Liver (tissue), 7 donors: ENCODE measurements at regions not wholly inside any gene's neighbourhood (a gene's known extent, or its start where the extent isn't known, plus 50 kb on each side); places are given as distances from the start of the nearest gene placed in this dataset.

Source experiments
- DNase-seq: peaks from one replicate; pipeline ENCODE4 v3.0.0-alpha.2; 2017; ENCODE audit warnings: low spot score
- H3K27ac ChIP-seq, 2 donors: one replicate each; pipeline ENCODE4 v1.7.0; 2013; ENCODE audit warnings: inconsistent platforms in 2 of 2, low read length in 2 of 2, control low read depth in 1 of 2, low read depth in 1 of 2, mild to moderate bottlenecking in 1 of 2
- H3K27me3 ChIP-seq, 4 donors: one replicate each; pipeline versions ENCODE4 v1.6.1 to v1.7.0; 2013; ENCODE audit warnings: low read length in 3 of 4, inconsistent platforms in 1 of 4, mild to moderate bottlenecking in 1 of 4, moderate library complexity in 1 of 4; ENCODE audit not compliant: control insufficient read depth in 4 of 4, insufficient read depth in 4 of 4
- H3K36me3 ChIP-seq, 4 donors: one replicate each; pipeline versions ENCODE4 v1.6.1 to v1.7.0; 2013; ENCODE audit warnings: low read length in 3 of 4, mild to moderate bottlenecking in 3 of 4, low read depth in 1 of 4, moderate library complexity in 1 of 4; ENCODE audit not compliant: control insufficient read depth in 4 of 4, insufficient read depth in 3 of 4
- H3K4me1 ChIP-seq, 4 donors: one replicate each; pipeline versions ENCODE4 v1.6.1 to v1.7.0; 2013; ENCODE audit warnings: low read length in 3 of 4, mild to moderate bottlenecking in 3 of 4, moderate library complexity in 1 of 4; ENCODE audit not compliant: control insufficient read depth in 4 of 4, insufficient read depth in 4 of 4
- H3K4me3 ChIP-seq, 3 donors: one replicate each; pipeline versions ENCODE4 v1.6.1 to v1.7.0; 2013; ENCODE audit warnings: low read length in 3 of 3, control low read depth in 1 of 3, low read depth in 1 of 3, mild to moderate bottlenecking in 1 of 3
- H3K9ac ChIP-seq, 2 donors: one replicate each; pipeline ENCODE4 v1.7.0; 2013; ENCODE audit warnings: low read length in 2 of 2, mild to moderate bottlenecking in 2 of 2, moderate library complexity in 2 of 2, control low read depth in 1 of 2, low read depth in 1 of 2
- H3K9me3 ChIP-seq, 4 donors: one replicate each; pipeline versions ENCODE4 v1.6.1 to v1.7.0; 2013; ENCODE audit warnings: low read length in 3 of 4; ENCODE audit not compliant: control insufficient read depth in 4 of 4
- EGR1 ChIP-seq, 2 donors: IDR thresholded peaks; 2 replicates each; pipeline ENCODE4 v1.6.1; 2016 to 2018; ENCODE audit warnings: antibody characterized with exemption in 2 of 2, low read depth in 2 of 2
- FOXA2 ChIP-seq: IDR thresholded peaks from 2 replicates; pipeline ENCODE4 v1.6.1; 2016; ENCODE audit warnings: antibody characterized with exemption
- GABPA ChIP-seq, 2 donors: IDR thresholded peaks in 1 of 2; conservative IDR thresholded peaks in 1 of 2; 2 replicates each; pipeline ENCODE4 v1.6.1; 2016; ENCODE audit warnings: antibody characterized with exemption in 2 of 2, mild to moderate bottlenecking in 1 of 2, moderate library complexity in 1 of 2
- HNF4A ChIP-seq, 2 donors: conservative IDR thresholded peaks; 2 replicates each; pipeline ENCODE4 v1.6.1; 2016; ENCODE audit warnings: antibody characterized with exemption in 2 of 2, mild to moderate bottlenecking in 2 of 2
- JUND ChIP-seq, 2 donors: IDR thresholded peaks; 2 replicates each; pipeline ENCODE4 v1.6.1; 2016; ENCODE audit warnings: antibody characterized with exemption in 2 of 2
- REST ChIP-seq: IDR thresholded peaks from 2 replicates; pipeline ENCODE4 v1.6.1; 2016; ENCODE audit warnings: antibody characterized with exemption, mild to moderate bottlenecking
- TAF1 ChIP-seq: conservative IDR thresholded peaks from 2 replicates; pipeline ENCODE4 v1.6.1; 2016; ENCODE audit warnings: antibody characterized with exemption, mild to moderate bottlenecking
- WGBS: extraction: QIAGEN DNeasy Blood & Tissue Kit; methylation state at CpG from one replicate; pipeline ENCODE4 v1.1.7; 2013; 5-methylcytosine and 5-hydroxymethylcytosine counted together
- TF ChIP-seq, protein P1 (sequence below): IDR thresholded peaks from 2 replicates; pipeline ENCODE4 v1.6.1; 2016; ENCODE audit warnings: antibody characterized with exemption
- TF ChIP-seq, protein P2 (sequence below): IDR thresholded peaks from 2 replicates; pipeline ENCODE4 v1.6.1; 2016; ENCODE audit warnings: antibody characterized with exemption
- donor health status: healthy.
- donor health status: healthy.
- donor health status: healthy.
- donor health status: healthy.

DNA sequence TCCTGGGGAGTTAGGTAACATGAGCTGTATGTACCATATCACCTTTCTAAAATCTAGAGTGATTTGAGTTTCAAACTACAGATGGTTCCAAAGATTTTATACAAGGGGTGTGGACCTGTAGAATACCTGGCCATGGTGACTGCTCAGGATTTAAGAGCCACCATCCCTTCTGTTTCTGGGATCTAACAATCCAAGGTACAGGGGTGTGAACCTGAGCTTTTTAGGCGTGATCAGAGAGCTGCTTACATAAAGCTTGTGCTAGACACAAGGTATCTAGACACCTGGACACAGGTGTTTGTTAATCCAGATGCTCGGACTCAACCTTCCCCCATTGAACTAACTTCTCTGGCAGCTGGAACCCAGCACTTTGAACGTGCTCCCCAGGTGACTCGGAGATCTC lies 516.4 kb downstream of the RPS24 start:
- TF ChIP-seq, protein P1, sequence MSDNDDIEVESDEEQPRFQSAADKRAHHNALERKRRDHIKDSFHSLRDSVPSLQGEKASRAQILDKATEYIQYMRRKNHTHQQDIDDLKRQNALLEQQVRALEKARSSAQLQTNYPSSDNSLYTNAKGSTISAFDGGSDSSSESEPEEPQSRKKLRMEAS: no peak
- no peak for TF ChIP-seq HNF4A (conservative IDR thresholded peaks at IDR 0.05)
- TF ChIP-seq GABPA (IDR thresholded peaks at IDR 0.05 in 1 of 2, conservative IDR thresholded peaks at IDR 0.05 in 1 of 2): no peak
- TF ChIP-seq EGR1 (IDR thresholded peaks at IDR 0.05; ENCODE audit: low read depth in 2 of 2): no peak
- TF ChIP-seq TAF1: no peak
- no peak for TF ChIP-seq JUND (IDR thresholded peaks at IDR 0.05)
- no peak for TF ChIP-seq REST
- no peak for DNase-seq
- Histone ChIP-seq H3K9ac (no peak overlapping the region), H3K9me3 (no peaks in the 10 kb centered on the region), H3K36me3 (no peaks in the 10 kb centered on the region), H3K27me3 (no peaks in the 10 kb centered on the region), H3K4me3 (no peak overlapping the region), H3K27ac (no peak overlapping the region), H3K4me1 (peaks cover 0 to 14% (median 11%) of the 10 kb centered on the region in 4 donors)
- 85% methylated on average over 4 of the region's 4 CpGs for WGBS

- Histone ChIP-seq H3K4me1 (peaks cover 0 to 14% (median 11%) of the 10 kb centered on the region in 4 donors), H3K9ac (no peak overlapping the region), H3K36me3 (no peaks in the 10 kb centered on the region), H3K9me3 (no peaks in the 10 kb centered on the region), H3K27me3 (no peaks in the 10 kb centered on the region), H3K4me3 (no peak overlapping the region), H3K27ac (no peak overlapping the region)
- TF ChIP-seq EGR1 (IDR thresholded peaks at IDR 0.05; ENCODE audit: low read depth in 2 of 2): no peak
- no peak for TF ChIP-seq FOXA2
- no peak for TF ChIP-seq TAF1
- WGBS: 93% methylated on average over 4 of the region's 4 CpGs
- DNase-seq: no peak
Measured at GRCh38 chr10:78550716-78551115, 517.1 kb downstream of the RPS24 start.

DNA sequence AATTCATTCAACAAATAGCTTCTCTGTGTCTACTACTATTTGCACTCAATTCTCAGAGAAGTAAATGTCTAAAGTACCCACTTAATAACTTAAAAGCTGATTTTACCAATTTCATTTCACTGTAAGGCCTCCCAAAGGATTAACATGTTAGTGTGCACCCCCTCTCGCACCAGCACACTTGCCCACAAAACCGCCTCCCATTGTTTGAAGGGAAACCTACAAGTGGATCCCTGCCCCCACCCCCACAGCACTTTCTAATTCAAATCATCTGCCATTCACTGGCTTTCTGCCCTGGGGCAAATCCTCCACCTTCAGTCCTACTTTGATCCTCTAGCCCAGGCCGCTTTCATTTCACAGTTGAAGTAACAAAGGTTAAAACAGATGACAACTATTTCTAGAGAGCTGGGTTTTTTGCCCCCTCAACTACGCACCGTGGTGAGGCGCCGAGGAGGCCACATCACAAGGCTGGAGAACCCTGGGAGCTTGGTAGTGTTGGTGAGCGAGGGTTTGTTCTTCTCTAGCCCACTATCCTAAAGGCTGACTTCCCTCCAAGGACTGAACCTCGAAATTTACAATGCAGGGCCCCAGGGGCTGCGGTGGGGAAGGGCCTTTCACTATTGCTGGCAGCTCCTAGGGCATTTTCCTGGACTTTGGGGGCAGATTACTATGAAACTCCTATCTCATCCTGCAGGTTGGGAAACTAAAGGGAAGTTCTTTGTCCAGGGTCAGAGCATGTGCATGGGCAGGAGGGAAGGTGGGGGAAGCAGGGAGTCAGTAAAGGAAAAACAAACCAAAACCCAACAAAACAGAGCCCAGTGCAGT lies 517.4 kb upstream of the ZMIZ1 start:
- no peaks in the 10 kb centered on the region for H3K36me3 ChIP-seq
- H3K4me3 ChIP-seq: no peak overlapping the region
- WGBS: 72% methylated on average over 10 of the region's 10 CpGs
- H3K9me3 ChIP-seq: no peaks in the 10 kb centered on the region
- no peaks in the 10 kb centered on the region for H3K27me3 ChIP-seq
- peaks cover 0 to 14% (median 11%) of the 10 kb centered on the region in 4 donors for H3K4me1 ChIP-seq
- no peak for DNase-seq
- TF ChIP-seq HNF4A (conservative IDR thresholded peaks at IDR 0.05): peak; percentile 27 to 30
- TF ChIP-seq, protein P2, sequence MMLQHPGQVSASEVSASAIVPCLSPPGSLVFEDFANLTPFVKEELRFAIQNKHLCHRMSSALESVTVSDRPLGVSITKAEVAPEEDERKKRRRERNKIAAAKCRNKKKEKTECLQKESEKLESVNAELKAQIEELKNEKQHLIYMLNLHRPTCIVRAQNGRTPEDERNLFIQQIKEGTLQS: no peak
- peak overlapping the region; percentile 3 to 39 for H3K27ac ChIP-seq
- H3K9ac ChIP-seq: no peak overlapping the region
